GM10266 (cell line): ENCODE measurements at regions not wholly inside any gene's neighbourhood (a gene's known extent, or its start where the extent isn't known, plus 50 kb on each side); places are given as distances from the start of the nearest gene placed in this dataset.

Experiments used
- DNase-seq: peaks from one replicate; pipeline ENCODE4 v3.0.0; 2012; ENCODE audit errors: extremely low spot score
- CTCF ChIP-seq: IDR thresholded peaks from 2 replicates; pipeline ENCODE4 v1.5.1; 2012; ENCODE audit warnings: mild to moderate bottlenecking, low read depth; ENCODE audit not compliant: control insufficient read depth, insufficient read depth; ENCODE audit errors: missing control alignments

- no peak for TF ChIP-seq CTCF
- no peak for DNase-seq
These were observed 204.0 kb downstream of the PLPP3 start for GRCh38 chr1:56375326-56375804.

GRCh38 chr1:56374026-56374974, 205.1 kb downstream of the PLPP3 start:
- no peak for DNase-seq
- TF ChIP-seq CTCF: no peak

- TF ChIP-seq CTCF: no peak
- no peak for DNase-seq
These were observed 208.8 kb downstream of the PLPP3 start for GRCh38 chr1:56370513-56370912.

- DNase-seq: no peak
- no peak for TF ChIP-seq CTCF
These were observed 216.2 kb downstream of the PLPP3 start for GRCh38 chr1:56363007-56363770.

- TF ChIP-seq CTCF: no peak
- no peak for DNase-seq
These were observed 219.3 kb downstream of the PLPP3 start for GRCh38 chr1:56360021-56360420.

GRCh38 chr1:56359056-56359455, 220.3 kb downstream of the PLPP3 start:
- no peak for TF ChIP-seq CTCF
- DNase-seq: no peak
